ENCODE measurements at regions not wholly inside any gene's neighbourhood (a gene's known extent, or its start where the extent isn't known, plus 50 kb on each side); places are given as distances from the start of the nearest gene placed in this dataset.

DNA sequence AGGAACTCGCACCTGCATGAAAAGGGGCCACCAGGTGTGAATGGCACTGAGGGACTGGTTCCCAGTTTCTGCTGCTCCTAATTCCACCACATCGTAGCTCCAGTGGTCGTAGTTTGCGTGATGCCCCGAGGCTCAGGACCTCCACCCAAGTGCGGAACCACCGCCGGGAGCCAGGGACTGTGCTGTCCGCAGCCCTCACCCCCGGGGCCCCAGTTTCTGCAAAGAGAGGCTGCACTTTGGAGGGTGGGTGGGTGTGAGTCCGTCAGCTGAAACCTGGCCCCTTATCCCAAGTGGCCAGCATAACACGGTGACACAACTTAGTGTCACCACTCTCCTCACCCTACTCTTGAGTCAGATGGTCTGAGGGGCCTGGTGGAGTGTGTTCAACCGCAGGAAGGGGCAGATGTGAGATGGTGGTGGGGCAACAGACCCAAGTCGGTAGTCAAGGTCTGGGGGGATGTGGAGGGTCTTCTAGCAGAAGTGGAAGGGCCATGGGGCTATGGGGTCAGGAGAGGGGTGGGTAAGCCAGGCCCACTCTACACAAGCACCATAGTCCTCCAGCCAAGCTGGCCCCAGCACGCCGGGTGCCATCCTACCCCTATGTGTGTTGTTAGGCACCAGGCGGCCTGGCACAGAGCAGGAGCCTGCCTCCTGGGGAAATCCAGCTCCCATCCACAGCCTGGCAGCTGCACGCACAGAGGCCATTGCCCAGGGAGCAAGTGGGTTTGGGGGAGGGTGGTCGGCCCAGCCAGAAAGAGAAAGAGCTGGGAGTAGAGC is 1301.6 kb downstream of the UQCRFS1 start:
- no peaks in the 10 kb centered on the region for H3K4me1 ChIP-seq (ENCODE audit: insufficient read depth, low read length)
- no peaks in the 10 kb centered on the region for H3K27me3 ChIP-seq (ENCODE audit: insufficient read depth, low read length)
- no peaks in the 10 kb centered on the region for H3K36me3 ChIP-seq (ENCODE audit: insufficient read depth, low read depth, low read length)
- no peak overlapping the region for H3K4me3 ChIP-seq (ENCODE audit: low read length)
- no peak overlapping the region for H3K9ac ChIP-seq (ENCODE audit: low read depth, low read length)
- H3K27ac ChIP-seq (ENCODE audit: low read length) = no peak overlapping the region
- peaks cover 77% of the 10 kb centered on the region for H3K9me3 ChIP-seq (ENCODE audit: insufficient read depth, low read depth, low read length)

GRCh38 chr19:27909861-27910260 is 1303.1 kb downstream of the UQCRFS1 start:
- H3K4me1 ChIP-seq (ENCODE audit: insufficient read depth, low read length) = no peaks in the 10 kb centered on the region
- no peak overlapping the region for H3K9ac ChIP-seq (ENCODE audit: low read depth, low read length)
- H3K4me3 ChIP-seq (ENCODE audit: low read length) = no peak overlapping the region
- H3K36me3 ChIP-seq (ENCODE audit: insufficient read depth, low read depth, low read length) = no peaks in the 10 kb centered on the region
- H3K9me3 ChIP-seq (ENCODE audit: insufficient read depth, low read depth, low read length) = peaks cover 81% of the 10 kb centered on the region
- H3K27me3 ChIP-seq (ENCODE audit: insufficient read depth, low read length) = no peaks in the 10 kb centered on the region
- H3K27ac ChIP-seq (ENCODE audit: low read length) = no peak overlapping the region

DNA sequence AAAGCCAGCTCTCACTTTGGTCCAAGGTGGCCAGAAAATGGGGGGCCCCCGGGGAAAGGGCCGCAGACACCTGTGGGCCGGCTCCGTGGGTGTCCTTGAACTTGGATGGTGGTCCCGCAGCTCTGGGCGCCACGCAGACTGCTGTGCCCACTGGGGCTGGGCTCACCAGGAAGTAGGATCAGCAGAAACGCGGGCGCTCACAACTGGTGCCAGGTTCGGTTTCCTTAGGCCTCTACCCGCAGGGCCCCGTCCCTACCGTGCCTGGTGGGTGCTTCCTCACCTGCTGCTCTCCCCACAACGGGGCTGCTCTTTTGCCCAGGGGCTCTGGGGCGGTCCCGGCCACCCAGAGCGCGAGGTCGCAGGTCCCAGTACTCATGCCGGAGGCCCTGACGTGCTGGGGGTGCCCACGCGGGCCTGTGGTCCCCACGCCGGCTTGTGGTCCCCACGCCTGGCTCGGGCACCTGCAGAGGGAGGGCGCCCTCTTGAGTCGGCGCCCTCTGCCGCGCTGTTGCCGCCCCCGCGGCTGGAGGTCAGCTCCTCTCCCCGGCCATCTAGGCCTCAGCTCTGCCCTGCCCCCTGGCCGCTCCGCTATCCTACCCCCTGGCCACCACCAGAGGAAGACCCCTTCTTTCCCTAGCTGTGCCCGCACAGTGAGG is 1303.6 kb downstream of the UQCRFS1 start:
- no peak overlapping the region for H3K4me3 ChIP-seq (ENCODE audit: low read length)
- H3K9ac ChIP-seq (ENCODE audit: low read depth, low read length) = no peak overlapping the region
- no peaks in the 10 kb centered on the region for H3K4me1 ChIP-seq (ENCODE audit: insufficient read depth, low read length)
- H3K36me3 ChIP-seq (ENCODE audit: insufficient read depth, low read depth, low read length) = no peaks in the 10 kb centered on the region
- H3K9me3 ChIP-seq (ENCODE audit: insufficient read depth, low read depth, low read length) = peaks cover 81% of the 10 kb centered on the region
- H3K27ac ChIP-seq (ENCODE audit: low read length) = no peak overlapping the region
- H3K27me3 ChIP-seq (ENCODE audit: insufficient read depth, low read length) = no peaks in the 10 kb centered on the region

GRCh38 chr19:27906081-27906480 is 1306.9 kb downstream of the UQCRFS1 start:
- Histone ChIP-seq H3K36me3 (ENCODE audit: insufficient read depth, low read depth, low read length) (no peaks in the 10 kb centered on the region), H3K27ac (ENCODE audit: low read length) (no peak overlapping the region), H3K9me3 (ENCODE audit: insufficient read depth, low read depth, low read length) (peaks cover 80% of the 10 kb centered on the region), H3K4me1 (ENCODE audit: insufficient read depth, low read length) (no peaks in the 10 kb centered on the region), H3K27me3 (ENCODE audit: insufficient read depth, low read length) (no peaks in the 10 kb centered on the region), H3K9ac (ENCODE audit: low read depth, low read length) (no peak overlapping the region), H3K4me3 (ENCODE audit: low read length) (no peak overlapping the region)

DNA sequence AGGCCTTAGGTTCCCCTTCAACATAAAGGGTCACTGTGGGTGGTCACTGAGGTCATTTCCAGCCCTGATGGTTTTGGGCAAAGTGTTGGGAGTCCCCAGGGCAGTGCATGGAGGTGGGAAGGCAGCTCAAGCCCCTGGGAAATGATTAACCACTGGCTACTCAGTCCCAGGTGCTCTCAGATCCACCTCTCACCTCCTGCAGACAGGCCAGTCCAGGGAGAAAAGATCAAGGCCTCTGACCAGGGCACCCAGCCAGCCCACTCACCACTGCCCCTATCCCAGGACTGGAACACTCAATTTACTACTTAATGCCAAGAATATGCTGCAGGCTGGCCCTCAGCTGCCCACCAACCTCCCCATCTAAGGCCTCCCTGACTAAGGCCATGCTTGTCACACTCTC is 1307.9 kb downstream of the UQCRFS1 start:
- Histone ChIP-seq H3K27me3 (ENCODE audit: insufficient read depth, low read length) (no peaks in the 10 kb centered on the region), H3K36me3 (ENCODE audit: insufficient read depth, low read depth, low read length) (no peaks in the 10 kb centered on the region), H3K27ac (ENCODE audit: low read length) (no peak overlapping the region), H3K4me1 (ENCODE audit: insufficient read depth, low read length) (no peaks in the 10 kb centered on the region), H3K9ac (ENCODE audit: low read depth, low read length) (no peak overlapping the region), H3K9me3 (ENCODE audit: insufficient read depth, low read depth, low read length) (peaks cover 80% of the 10 kb centered on the region), H3K4me3 (ENCODE audit: low read length) (no peak overlapping the region)

- no peak overlapping the region for H3K27ac ChIP-seq (ENCODE audit: low read length)
- no peak overlapping the region for H3K9ac ChIP-seq (ENCODE audit: low read depth, low read length)
- no peaks in the 10 kb centered on the region for H3K36me3 ChIP-seq (ENCODE audit: insufficient read depth, low read depth, low read length)
- H3K9me3 ChIP-seq (ENCODE audit: insufficient read depth, low read depth, low read length) = peaks cover 86% of the 10 kb centered on the region
- no peak overlapping the region for H3K4me3 ChIP-seq (ENCODE audit: low read length)
- H3K27me3 ChIP-seq (ENCODE audit: insufficient read depth, low read length) = no peaks in the 10 kb centered on the region
- no peaks in the 10 kb centered on the region for H3K4me1 ChIP-seq (ENCODE audit: insufficient read depth, low read length)
Observed at GRCh38 chr19:27901078-27901477, 1311.9 kb downstream of the UQCRFS1 start.

DNA sequence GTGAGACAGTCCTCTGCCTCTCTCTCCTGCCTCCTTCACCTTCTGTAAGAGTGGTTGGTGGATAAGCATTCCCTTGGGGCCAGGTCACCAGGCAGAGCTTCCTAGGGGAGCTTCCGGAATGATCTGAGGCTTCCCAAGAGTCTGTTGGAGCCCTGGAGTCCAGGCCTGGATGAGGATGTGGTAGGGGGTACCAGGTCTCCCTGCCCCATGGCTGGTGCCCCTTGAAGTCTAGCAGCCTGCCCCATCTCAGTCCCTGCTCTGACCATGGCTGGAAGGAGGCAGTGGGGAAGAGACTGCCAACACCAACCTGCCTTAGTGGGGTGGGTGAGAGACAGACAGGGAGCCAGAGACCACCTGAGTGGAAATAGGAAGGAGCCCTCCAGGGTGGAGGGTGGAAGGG is 1316.9 kb downstream of the UQCRFS1 start:
- no peaks in the 10 kb centered on the region for H3K27me3 ChIP-seq (ENCODE audit: insufficient read depth, low read length)
- peaks cover 98% of the 10 kb centered on the region for H3K9me3 ChIP-seq (ENCODE audit: insufficient read depth, low read depth, low read length)
- no peak overlapping the region for H3K9ac ChIP-seq (ENCODE audit: low read depth, low read length)
- no peaks in the 10 kb centered on the region for H3K36me3 ChIP-seq (ENCODE audit: insufficient read depth, low read depth, low read length)
- H3K27ac ChIP-seq (ENCODE audit: low read length) = no peak overlapping the region
- no peaks in the 10 kb centered on the region for H3K4me1 ChIP-seq (ENCODE audit: insufficient read depth, low read length)
- H3K4me3 ChIP-seq (ENCODE audit: low read length) = no peak overlapping the region

- Histone ChIP-seq H3K4me1 (ENCODE audit: insufficient read depth, low read length) (no peaks in the 10 kb centered on the region), H3K36me3 (ENCODE audit: insufficient read depth, low read depth, low read length) (no peaks in the 10 kb centered on the region), H3K9ac (ENCODE audit: low read depth, low read length) (no peak overlapping the region), H3K4me3 (ENCODE audit: low read length) (no peak overlapping the region), H3K27me3 (ENCODE audit: insufficient read depth, low read length) (no peaks in the 10 kb centered on the region), H3K9me3 (ENCODE audit: insufficient read depth, low read depth, low read length) (peaks cover 98% of the 10 kb centered on the region), H3K27ac (ENCODE audit: low read length) (no peak overlapping the region)
Observed at GRCh38 chr19:27894906-27895754, 1317.8 kb downstream of the UQCRFS1 start.

- Histone ChIP-seq H3K4me3 (ENCODE audit: low read length) (no peak overlapping the region), H3K27ac (ENCODE audit: low read length) (no peak overlapping the region), H3K9ac (ENCODE audit: low read depth, low read length) (no peak overlapping the region), H3K4me1 (ENCODE audit: insufficient read depth, low read length) (no peaks in the 10 kb centered on the region), H3K27me3 (ENCODE audit: insufficient read depth, low read length) (no peaks in the 10 kb centered on the region), H3K36me3 (ENCODE audit: insufficient read depth, low read depth, low read length) (no peaks in the 10 kb centered on the region), H3K9me3 (ENCODE audit: insufficient read depth, low read depth, low read length) (peaks cover 99% of the 10 kb centered on the region)
Observed at GRCh38 chr19:27892500-27892899, 1320.5 kb downstream of the UQCRFS1 start.

DNA sequence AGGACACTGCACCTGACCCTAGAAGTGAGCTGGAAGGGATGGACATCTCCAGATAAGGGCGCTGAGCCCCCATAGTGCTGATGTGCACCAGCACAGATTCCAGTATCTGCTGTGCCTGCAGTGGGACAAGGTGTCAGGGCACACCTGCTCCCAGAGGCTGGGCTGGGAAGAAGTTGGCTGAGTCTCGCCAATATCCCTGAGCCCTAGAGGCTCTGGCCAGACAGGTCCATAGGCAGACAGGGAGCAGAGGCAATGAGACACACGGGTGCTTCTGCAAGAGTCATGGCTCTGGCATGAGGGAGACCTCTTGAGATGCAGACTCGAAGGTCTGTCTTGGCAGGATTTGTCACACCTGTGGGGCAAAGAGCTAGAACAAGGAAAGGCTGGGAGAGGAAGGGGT is 1321.5 kb downstream of the UQCRFS1 start:
- H3K36me3 ChIP-seq (ENCODE audit: insufficient read depth, low read depth, low read length) = no peaks in the 10 kb centered on the region
- no peak overlapping the region for H3K4me3 ChIP-seq (ENCODE audit: low read length)
- no peaks in the 10 kb centered on the region for H3K27me3 ChIP-seq (ENCODE audit: insufficient read depth, low read length)
- H3K27ac ChIP-seq (ENCODE audit: low read length) = no peak overlapping the region
- H3K9ac ChIP-seq (ENCODE audit: low read depth, low read length) = no peak overlapping the region
- H3K4me1 ChIP-seq (ENCODE audit: insufficient read depth, low read length) = no peaks in the 10 kb centered on the region
- peaks cover 99% of the 10 kb centered on the region for H3K9me3 ChIP-seq (ENCODE audit: insufficient read depth, low read depth, low read length)

DNA sequence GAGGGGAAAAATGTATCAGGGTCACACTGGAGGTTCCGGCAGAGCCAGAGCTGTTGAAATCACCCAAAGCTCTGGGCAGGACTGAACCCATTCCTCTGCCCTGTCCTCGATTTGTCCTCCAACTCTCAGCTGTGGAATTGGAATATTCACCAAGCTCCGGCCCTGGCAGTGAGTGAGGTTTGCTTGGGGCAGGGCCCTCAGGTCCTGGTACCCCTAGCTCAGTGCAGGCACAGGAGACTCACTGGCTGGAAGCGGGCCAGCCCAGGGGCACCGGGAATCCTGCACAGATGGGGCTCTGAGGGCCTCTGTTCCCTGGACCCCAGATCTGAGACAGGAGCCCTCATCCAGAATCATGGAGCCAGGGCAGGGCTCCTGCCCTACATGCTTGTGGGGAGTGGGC is 1322.3 kb downstream of the UQCRFS1 start:
- no peak overlapping the region for H3K9ac ChIP-seq (ENCODE audit: low read depth, low read length)
- H3K9me3 ChIP-seq (ENCODE audit: insufficient read depth, low read depth, low read length) = peaks cover 96% of the 10 kb centered on the region
- H3K27me3 ChIP-seq (ENCODE audit: insufficient read depth, low read length) = no peaks in the 10 kb centered on the region
- no peak overlapping the region for H3K27ac ChIP-seq (ENCODE audit: low read length)
- H3K4me1 ChIP-seq (ENCODE audit: insufficient read depth, low read length) = no peaks in the 10 kb centered on the region
- H3K4me3 ChIP-seq (ENCODE audit: low read length) = no peak overlapping the region
- no peaks in the 10 kb centered on the region for H3K36me3 ChIP-seq (ENCODE audit: insufficient read depth, low read depth, low read length)
